ENCODE measurements at regions not wholly inside any gene's neighbourhood (a gene's known extent, or its start where the extent isn't known, plus 50 kb on each side); places are given as distances from the start of the nearest gene placed in this dataset.

GRCh38 chr3:186467969-186468368 is 76.2 kb downstream of the CRYGS start:
- Histone ChIP-seq H3K27me3 (ENCODE audit: control insufficient read depth in 2 of 2, insufficient read depth in 2 of 2, low read length in 2 of 2) (peaks cover 2 to 21% of the 10 kb centered on the region in 2 experiments; a peak in 3 of 5 replicates), H3K27ac (ENCODE audit: extremely low read depth, low read depth, low read length) (no peak overlapping the region), H3K9me3 (replicated peaks; ENCODE audit: control insufficient read depth, insufficient read depth, low read depth, low read length) (no peaks in the 10 kb centered on the region), H4K20me1 (replicated peaks; ENCODE audit: control insufficient read depth, insufficient read depth, low read length) (no peaks in the 10 kb centered on the region), H3K36me3 (ENCODE audit: control insufficient read depth, insufficient read depth, low read length) (no peaks in the 10 kb centered on the region), H3K9me1 (ENCODE audit: control insufficient read depth, insufficient read depth, low read length) (no peaks in the 10 kb centered on the region), H2AFZ (ENCODE audit: low read depth, low read length) (no peak overlapping the region), H3K4me1 (replicated peaks in 1 of 2; ENCODE audit: control insufficient read depth in 2 of 2, insufficient read depth in 2 of 2, low read length in 2 of 2) (no peaks in the 10 kb centered on the region), H3K79me2 (ENCODE audit: control insufficient read depth, insufficient read depth, low read length) (no peaks in the 10 kb centered on the region), H3K4me2 (ENCODE audit: insufficient read depth, low read length) (no peak overlapping the region), H3K4me3 (no peak overlapping the region), H3K9ac (ENCODE audit: insufficient read depth in 1 of 2, low read depth in 2 of 2, low read length in 2 of 2) (no peak overlapping the region)
- no peak for DNase-seq (ENCODE audit: extremely low read depth in 1 of 4, low spot score in 3 of 4)
- in situ Hi-C loops (cut with MboI), result no loop called here
- no TSS peak for BruUV-seq (replicated peaks)
- TF ChIP-seq MLX (CRISPR knock-in tag; conservative IDR thresholded peaks at IDR 0.05), result no peak
- no peak for TF ChIP-seq ZNF165 (CRISPR knock-in tag; IDR thresholded peaks at IDR 0.05; ENCODE audit: borderline replicate concordance)
- TF ChIP-seq POLR2AphosphoS2 (IDR thresholded peaks at IDR 0.05; ENCODE audit: low read length), result no peak
- TF ChIP-seq GABPB1 (CRISPR knock-in tag; IDR thresholded peaks at IDR 0.05), result no peak
- TF ChIP-seq SOX6 (IDR thresholded peaks at IDR 0.05), result no peak
- no peak for TF ChIP-seq ZNF324 (CRISPR knock-in tag; IDR thresholded peaks at IDR 0.05)
- no peak for TF ChIP-seq CREB1 (IDR thresholded peaks at IDR 0.05)
- no peak for TF ChIP-seq CREB1 (CRISPR knock-in tag; IDR thresholded peaks at IDR 0.05)
- no peak for TF ChIP-seq ZNF512 (tag; IDR thresholded peaks at IDR 0.05)
- TF ChIP-seq ZNF408 (CRISPR knock-in tag; IDR thresholded peaks at IDR 0.05; ENCODE audit: low read depth), result no peak
- no peak for ATAC-seq
- ChIA-PET CTCF (ENCODE audit: low intra/inter-chr PET ratio) (no interaction called here), POLR2A (no interaction called here)
- intact Hi-C loops (cut with micrococcal nuclease), result no loop called here
- FAIRE-seq, result no peak
- WGBS (ENCODE audit: insufficient coverage, low coverage, missing lambda C conversion rate), result 9% methylated on average over 2 of the region's 2 CpGs

Measured in K562 (cell line).